Suprapubic skin (tissue), 3 donors: ENCODE measurements at regions not wholly inside any gene's neighbourhood (a gene's known extent, or its start where the extent isn't known, plus 50 kb on each side); places are given as distances from the start of the nearest gene placed in this dataset.

Experiments
- EP300 ChIP-seq: sonication (generic); formaldehyde crosslinking; IDR thresholded peaks from one replicate; pipeline ENCODE4 v1.6.1; 2017; ENCODE audit warnings: antibody characterized with exemption
- POLR2A ChIP-seq, 2 donors: fragments of 450-650 bp; IDR thresholded peaks; one replicate each; pipeline ENCODE4 v1.6.1; 2017; ENCODE audit warnings: antibody characterized with exemption in 2 of 2, mild to moderate bottlenecking in 2 of 2, moderate library complexity in 2 of 2
- TF ChIP-seq, protein P1 (sequence below), 2 donors: fragments of 200-600 bp in 1 of 2; fragments of 450-650 bp in 1 of 2; sonication (generic) in 1 of 2; IDR thresholded peaks; one replicate each; pipeline ENCODE4 v1.5.1; 2016 to 2019; ENCODE audit warnings: antibody characterized with exemption in 2 of 2, mild to moderate bottlenecking in 1 of 2, moderate library complexity in 1 of 2

DNA sequence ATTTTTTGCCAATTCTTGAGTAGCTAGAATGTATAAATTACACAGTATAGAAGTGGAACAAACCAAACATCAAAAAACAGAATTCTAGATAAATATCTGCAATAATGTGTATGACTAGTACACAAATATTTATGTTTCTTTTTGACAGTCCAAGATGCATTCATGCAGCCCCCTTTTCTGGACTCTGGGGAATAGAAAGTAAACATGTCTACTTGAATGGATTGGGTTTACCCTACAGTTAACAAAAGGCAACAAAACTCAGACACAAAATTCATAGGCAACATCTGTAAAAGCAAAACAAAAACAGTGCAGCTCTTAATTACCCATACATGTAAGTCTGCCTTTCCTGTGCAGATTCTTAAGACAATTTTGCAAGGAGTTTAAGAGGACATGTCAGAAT, 419.4 kb upstream of the DACH1 start:
- TF ChIP-seq, protein P1, sequence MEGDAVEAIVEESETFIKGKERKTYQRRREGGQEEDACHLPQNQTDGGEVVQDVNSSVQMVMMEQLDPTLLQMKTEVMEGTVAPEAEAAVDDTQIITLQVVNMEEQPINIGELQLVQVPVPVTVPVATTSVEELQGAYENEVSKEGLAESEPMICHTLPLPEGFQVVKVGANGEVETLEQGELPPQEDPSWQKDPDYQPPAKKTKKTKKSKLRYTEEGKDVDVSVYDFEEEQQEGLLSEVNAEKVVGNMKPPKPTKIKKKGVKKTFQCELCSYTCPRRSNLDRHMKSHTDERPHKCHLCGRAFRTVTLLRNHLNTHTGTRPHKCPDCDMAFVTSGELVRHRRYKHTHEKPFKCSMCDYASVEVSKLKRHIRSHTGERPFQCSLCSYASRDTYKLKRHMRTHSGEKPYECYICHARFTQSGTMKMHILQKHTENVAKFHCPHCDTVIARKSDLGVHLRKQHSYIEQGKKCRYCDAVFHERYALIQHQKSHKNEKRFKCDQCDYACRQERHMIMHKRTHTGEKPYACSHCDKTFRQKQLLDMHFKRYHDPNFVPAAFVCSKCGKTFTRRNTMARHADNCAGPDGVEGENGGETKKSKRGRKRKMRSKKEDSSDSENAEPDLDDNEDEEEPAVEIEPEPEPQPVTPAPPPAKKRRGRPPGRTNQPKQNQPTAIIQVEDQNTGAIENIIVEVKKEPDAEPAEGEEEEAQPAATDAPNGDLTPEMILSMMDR (IDR thresholded peaks at IDR 0.05) = no peak
- TF ChIP-seq POLR2A (IDR thresholded peaks at IDR 0.05) (no peak), EP300 (no peak)
